Hypothalamus (tissue), 51 donors: ENCODE measurements at regions not wholly inside any gene's neighbourhood (a gene's known extent, or its start where the extent isn't known, plus 50 kb on each side); places are given as distances from the start of the nearest gene placed in this dataset.
A peak's percentile ranks its signal among the peaks of the same experiment; 100 is the strongest.
"Not testable (repeated sequence)": the region's sequence is repeated elsewhere in the genome, so short reads cannot be mapped to it uniquely, and the experiment has no call there.

Source experiments
- DNase-seq, 51 donors: peaks; one replicate each; lab custom pipeline; 2025; lab: John Stamatoyannopoulos, UW

- no peak for DNase-seq
Measured at GRCh38 chr18:46224181-46224775, 120.1 kb downstream of the HAUS1 start.

- DNase-seq, result no peak
Measured at GRCh38 chr18:46226461-46226860, 122.3 kb downstream of the HAUS1 start.

GRCh38 chr18:46229641-46230040, 125.5 kb downstream of the HAUS1 start:
- DNase-seq, result not testable (repeated sequence)

DNA sequence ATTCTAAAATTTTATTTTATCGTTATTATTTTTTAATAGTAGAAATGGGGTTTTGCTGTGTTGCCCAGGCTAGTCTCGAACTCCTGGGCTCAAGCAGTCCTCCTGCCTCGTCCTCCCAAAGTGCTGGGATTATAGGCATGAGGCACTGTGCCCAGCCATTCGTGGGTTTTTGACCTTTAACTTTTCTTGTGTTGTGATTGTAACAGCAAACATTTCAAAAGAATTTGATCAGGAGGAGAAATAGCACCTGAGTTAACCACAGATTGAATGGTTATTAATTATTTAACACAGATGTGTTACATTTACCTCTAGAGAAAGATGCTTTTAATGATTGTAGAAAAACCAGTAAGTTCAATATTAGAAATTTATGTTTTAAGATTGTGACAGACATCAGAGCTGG, 132.0 kb downstream of the HAUS1 start:
- DNase-seq, result no peak

DNA sequence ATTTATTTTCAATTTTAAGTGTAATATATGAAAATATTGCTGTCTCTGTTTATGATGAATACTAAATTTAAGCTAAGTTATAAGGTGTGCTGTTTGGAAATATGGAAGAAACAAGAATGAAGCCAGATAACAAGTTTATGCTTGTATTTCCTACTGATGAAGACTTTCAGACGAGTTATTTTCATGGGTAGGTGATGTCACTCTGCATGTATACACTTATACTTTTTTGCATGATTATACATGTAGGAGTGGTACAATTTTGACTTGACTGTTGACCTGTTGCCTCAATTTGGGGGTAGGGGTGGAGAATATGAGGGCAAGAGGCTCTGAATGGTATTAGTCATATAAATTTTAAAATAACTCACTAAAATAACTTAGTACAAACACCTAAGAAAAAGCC, 133.7 kb downstream of the HAUS1 start:
- DNase-seq, result no peak

GRCh38 chr18:46239549-46239948, 135.4 kb downstream of the HAUS1 start:
- no peak for DNase-seq

GRCh38 chr18:46239998-46240397, 135.8 kb downstream of the HAUS1 start:
- no peak for DNase-seq

GRCh38 chr18:46241393-46241792, 137.2 kb downstream of the HAUS1 start:
- DNase-seq, result not testable (repeated sequence)

DNA sequence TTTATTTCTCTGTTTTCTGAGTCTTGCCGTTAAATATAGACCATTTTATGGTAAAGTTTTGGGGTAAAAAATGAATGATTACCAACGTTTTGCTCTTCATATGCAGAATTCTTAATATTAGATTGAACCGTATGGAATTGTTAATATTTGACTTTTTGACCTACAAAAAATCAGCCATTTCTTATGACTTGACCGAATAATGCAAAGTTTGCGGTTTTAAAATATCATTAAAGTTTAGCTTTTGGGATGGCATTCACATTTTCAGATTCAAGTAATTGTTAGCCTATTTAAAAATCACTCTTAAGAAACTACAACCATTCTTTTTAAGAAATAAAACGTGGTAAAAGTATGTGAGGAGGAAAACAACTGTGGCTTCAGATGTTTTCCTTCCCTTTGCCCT, 138.0 kb downstream of the HAUS1 start:
- DNase-seq, result no peak

DNA sequence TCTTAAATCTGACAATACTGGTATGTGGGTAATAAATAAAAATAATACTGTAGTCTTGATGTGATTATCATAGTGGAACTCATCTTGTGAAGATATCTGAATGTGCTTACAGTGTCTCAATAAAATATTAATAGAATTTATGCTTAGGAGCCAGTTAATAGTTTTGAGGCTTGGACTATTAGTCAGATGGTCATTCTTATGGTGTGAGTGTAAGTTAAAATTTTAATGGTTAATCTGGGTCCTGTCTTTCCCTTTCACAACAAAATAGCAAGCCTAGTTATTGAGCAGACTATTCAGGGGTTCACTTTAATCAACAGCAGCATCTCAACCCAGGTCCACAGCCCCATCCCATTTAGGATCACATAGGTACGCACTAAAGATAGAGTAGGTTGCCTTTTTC, 138.9 kb downstream of the HAUS1 start:
- DNase-seq, result no peak

GRCh38 chr18:46243673-46244072, 139.5 kb downstream of the HAUS1 start:
- no peak for DNase-seq

- no peak for DNase-seq
Measured at GRCh38 chr18:46246101-46246500, 141.9 kb downstream of the HAUS1 start.

- no peak for DNase-seq
Measured at GRCh38 chr18:46247942-46248341, 143.8 kb downstream of the HAUS1 start.

- DNase-seq, result peak in 1 of 51 donors; percentile 3
Measured at GRCh38 chr18:46250084-46250811, 146.1 kb downstream of the HAUS1 start.

DNA sequence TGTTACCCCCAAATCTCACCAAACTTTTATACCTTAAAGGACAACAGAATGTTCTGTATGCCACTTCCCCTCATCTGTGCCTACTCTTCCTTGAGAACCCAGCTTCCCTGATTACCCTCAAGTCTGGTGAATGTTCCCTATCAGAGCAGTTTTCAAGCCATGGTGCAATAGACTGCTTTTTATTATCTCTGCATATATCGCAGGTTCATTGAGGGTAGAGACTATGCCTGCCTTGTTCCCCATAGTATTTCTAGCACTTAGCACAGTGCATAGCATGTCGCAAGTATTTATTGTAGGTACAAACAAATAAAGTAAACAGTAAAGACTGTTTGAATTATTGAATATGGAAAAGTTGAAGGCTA, 146.6 kb downstream of the HAUS1 start:
- DNase-seq, result no peak

DNA sequence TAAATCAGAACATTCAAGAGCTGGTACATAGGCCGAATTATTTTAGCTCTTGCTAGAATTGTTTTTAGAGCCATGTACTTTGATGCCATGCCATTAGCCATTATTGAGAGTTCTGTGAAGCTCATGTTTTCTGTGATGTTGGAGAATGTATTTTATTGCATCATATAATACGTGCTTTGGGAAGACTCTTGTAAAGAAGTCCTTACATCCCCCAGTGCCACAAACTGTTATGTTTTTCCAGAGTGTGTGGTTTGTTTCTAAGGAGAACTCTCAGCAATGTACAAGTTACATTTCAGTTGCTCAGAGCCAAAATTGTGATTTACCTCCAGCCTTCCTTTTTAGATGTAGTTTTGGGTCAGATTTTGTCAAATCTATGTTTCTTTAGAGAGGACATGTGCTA, 148.6 kb downstream of the HAUS1 start:
- DNase-seq, result no peak

DNA sequence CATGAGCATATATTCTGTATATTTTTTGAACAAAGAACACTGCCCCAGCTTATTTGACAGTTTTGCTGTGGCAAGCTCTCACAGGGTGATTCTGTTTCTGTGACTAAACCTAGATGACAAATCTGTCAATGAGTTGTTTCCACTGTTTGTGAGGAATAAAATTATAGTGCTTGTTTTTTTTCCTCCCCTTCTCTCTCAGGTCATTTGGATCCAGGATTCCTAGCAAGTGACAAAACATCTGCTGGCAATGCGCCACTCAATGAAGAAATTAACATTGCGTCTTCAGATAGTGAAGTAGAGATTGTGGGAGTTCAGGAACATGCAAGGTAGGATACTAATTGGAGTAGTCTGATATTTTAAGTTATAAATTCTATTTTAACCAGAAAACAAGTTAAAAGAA, 149.3 kb downstream of the HAUS1 start:
- DNase-seq, result no peak

GRCh38 chr18:46256078-46256477, 151.9 kb downstream of the HAUS1 start:
- no peak for DNase-seq

DNA sequence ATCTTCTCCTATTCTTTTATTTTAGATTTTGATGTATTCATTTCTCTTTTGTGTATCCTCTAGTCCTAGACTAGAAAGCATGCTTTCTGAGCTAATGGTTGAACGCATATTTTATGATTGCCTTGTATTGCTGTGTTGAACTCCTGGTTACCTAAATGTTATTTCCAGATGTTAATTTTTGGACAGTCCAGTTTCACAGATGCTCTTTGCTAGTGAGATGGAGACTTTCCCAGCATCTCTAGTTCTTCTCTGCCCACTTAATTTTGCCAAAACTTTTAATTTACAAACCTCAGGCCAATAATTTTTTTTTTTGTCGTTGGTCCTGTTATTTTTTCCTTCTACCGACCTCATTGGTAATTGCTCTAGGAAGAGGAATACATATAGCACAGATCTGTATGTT, 153.2 kb downstream of the HAUS1 start:
- no peak for DNase-seq

DNA sequence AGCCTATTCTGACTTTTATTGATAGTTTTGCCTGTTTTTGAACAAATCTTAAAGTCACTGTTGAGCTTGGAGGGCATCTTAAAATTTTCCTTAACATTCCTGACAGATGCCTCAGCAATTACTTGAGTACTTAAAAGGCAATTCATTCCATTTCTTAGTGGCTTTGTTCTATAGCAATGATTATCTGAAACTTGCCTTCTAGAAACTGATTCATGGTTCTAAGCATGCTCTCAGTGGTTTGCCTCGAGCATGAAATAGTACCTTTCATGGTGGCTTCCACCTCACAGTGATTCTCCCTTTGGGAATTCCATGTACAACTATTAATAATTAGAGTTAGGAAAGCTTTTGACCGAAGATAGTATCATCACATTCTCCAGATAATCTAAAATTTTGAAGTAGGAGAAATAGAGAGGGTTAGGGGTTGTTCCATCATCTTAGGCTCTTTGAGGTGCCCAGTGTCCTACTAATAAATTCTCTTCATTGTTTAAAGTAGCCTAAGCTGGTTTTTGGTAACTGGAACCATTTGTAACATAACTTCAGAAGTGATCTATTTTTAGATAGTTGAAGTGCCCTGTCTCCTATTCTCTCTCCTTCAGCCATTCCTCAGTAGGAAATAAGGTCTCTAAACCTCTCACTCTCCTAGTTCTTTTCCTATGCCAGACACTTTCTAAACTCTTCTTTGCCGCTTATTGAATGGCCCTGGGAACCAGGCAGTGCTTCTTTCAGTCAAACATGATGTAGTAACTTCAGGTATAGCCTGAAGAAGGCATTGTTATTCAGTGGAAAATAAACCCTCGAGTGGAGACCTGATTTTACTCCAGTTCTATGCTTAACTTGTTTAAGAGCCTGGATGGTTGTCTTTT, 156.1 kb downstream of the HAUS1 start:
- DNase-seq, result no peak

DNA sequence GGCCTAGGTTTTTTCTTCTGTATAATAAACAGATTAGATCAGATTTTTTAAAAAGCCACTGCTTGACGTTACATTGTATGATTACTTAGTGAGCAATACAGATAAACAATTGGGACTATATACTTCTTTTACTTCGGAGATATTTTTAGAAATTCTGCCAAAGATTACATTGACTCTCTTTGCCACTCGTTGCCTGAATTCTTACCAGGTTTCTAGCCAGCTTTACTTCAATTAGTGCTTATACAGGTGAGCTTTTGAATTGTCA, 156.6 kb downstream of the HAUS1 start:
- no peak for DNase-seq

DNA sequence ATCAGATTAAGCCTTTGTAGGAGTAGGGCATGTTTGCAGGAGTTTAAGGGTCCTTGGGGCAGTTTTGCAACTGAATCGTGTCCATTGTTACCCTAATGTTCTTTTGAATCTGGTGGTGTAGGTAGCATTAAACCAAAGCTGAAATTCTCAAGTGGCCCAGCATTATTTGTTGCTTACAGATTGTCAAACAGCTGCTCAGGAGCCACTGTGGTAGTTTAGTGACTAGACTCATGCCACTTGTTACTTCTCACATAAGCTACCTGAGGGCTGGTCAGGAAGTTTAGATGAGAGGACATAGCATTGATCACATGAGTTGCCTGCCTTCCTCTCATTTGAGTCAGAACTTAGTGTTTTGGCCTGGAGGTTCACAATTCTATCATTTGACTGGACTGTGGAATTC, 157.6 kb downstream of the HAUS1 start:
- DNase-seq, result no peak
